HG02798 (cell line): ENCODE measurements at regions not wholly inside any gene's neighbourhood (a gene's known extent, or its start where the extent isn't known, plus 50 kb on each side); places are given as distances from the start of the nearest gene placed in this dataset.
A peak's percentile ranks its signal among the peaks of the same experiment; 100 is the strongest.

Experiments used
- ATAC-seq: cut with Tn5 transposase; IDR thresholded peaks from one replicate; pipeline ENCODE4 v1.9.1; 2021; ENCODE audit warnings: mild to moderate bottlenecking; ENCODE audit not compliant: unreplicated experiment, poor library complexity

GRCh38 chr2:122960759-122961641 is 1064.1 kb upstream of the CNTNAP5 start:
- ATAC-seq, result no peak

GRCh38 chr2:122966461-122966860 is 1058.6 kb upstream of the CNTNAP5 start:
- no peak for ATAC-seq

- ATAC-seq, result no peak
Observed at GRCh38 chr2:122977580-122977979, 1047.5 kb upstream of the CNTNAP5 start.

- ATAC-seq, result no peak
Observed at GRCh38 chr2:122980671-122981070, 1044.4 kb upstream of the CNTNAP5 start.

GRCh38 chr2:122982936-122983335 is 1042.2 kb upstream of the CNTNAP5 start:
- no peak for ATAC-seq

- no peak for ATAC-seq
Observed at GRCh38 chr2:122988395-122989221, 1036.5 kb upstream of the CNTNAP5 start.

GRCh38 chr2:122993592-122993991 is 1031.5 kb upstream of the CNTNAP5 start:
- no peak for ATAC-seq

- ATAC-seq, result peak; percentile 72
Observed at GRCh38 chr2:122999258-122999657, 1025.8 kb upstream of the CNTNAP5 start.

GRCh38 chr2:122999821-123000220 is 1025.3 kb upstream of the CNTNAP5 start:
- peak; percentile 25 for ATAC-seq

GRCh38 chr2:123002660-123003248 is 1022.3 kb upstream of the CNTNAP5 start:
- no peak for ATAC-seq

GRCh38 chr2:123015186-123015585 is 1009.9 kb upstream of the CNTNAP5 start:
- no peak for ATAC-seq

- no peak for ATAC-seq
Observed at GRCh38 chr2:123035541-123035940, 989.5 kb upstream of the CNTNAP5 start.

- ATAC-seq, result no peak
Observed at GRCh38 chr2:123036300-123036699, 988.8 kb upstream of the CNTNAP5 start.

GRCh38 chr2:123040506-123040905 is 984.6 kb upstream of the CNTNAP5 start:
- no peak for ATAC-seq

- ATAC-seq, result no peak
Observed at GRCh38 chr2:123043458-123043857, 981.6 kb upstream of the CNTNAP5 start.

GRCh38 chr2:123045713-123046112 is 979.4 kb upstream of the CNTNAP5 start:
- ATAC-seq, result no peak

- ATAC-seq, result no peak
Observed at GRCh38 chr2:123047186-123047585, 977.9 kb upstream of the CNTNAP5 start.

- no peak for ATAC-seq
Observed at GRCh38 chr2:123051136-123051535, 974.0 kb upstream of the CNTNAP5 start.

- no peak for ATAC-seq
Observed at GRCh38 chr2:123061534-123061933, 963.6 kb upstream of the CNTNAP5 start.

- no peak for ATAC-seq
Observed at GRCh38 chr2:123073371-123073770, 951.7 kb upstream of the CNTNAP5 start.

GRCh38 chr2:123073956-123074355 is 951.1 kb upstream of the CNTNAP5 start:
- ATAC-seq, result no peak
